CD4-positive, CD25-positive, alpha-beta regulatory T cell (primary cell): ENCODE measurements at regions not wholly inside any gene's neighbourhood (a gene's known extent, or its start where the extent isn't known, plus 50 kb on each side); places are given as distances from the start of the nearest gene placed in this dataset.

Experiments used
- ATAC-seq, 2 donors: fragments of 150-1000 bp; cut with Tn5 transposase; one replicate each; pipeline ENCODE4 v1.10.0; 2021; ENCODE audit warnings: low read depth in 2 of 2, moderate number of reproducible peaks in 2 of 2, moderate library complexity in 1 of 2
- DNase-seq, 3 donors: peaks; one replicate each; pipeline versions ENCODE4 v3.0.0 to v3.0.0-alpha.2; 2012 to 2022; ENCODE audit warnings: mixed read lengths in 1 of 3
- H3K27ac ChIP-seq: one replicate; pipeline ENCODE4 v1.7.0; 2013; ENCODE audit warnings: mild to moderate bottlenecking, low read length; ENCODE audit not compliant: insufficient read depth, poor library complexity, severe bottlenecking
- H3K27me3 ChIP-seq: one replicate; pipeline ENCODE4 v1.7.0; 2013; ENCODE audit warnings: low read length; ENCODE audit not compliant: control insufficient read depth, insufficient read depth
- H3K36me3 ChIP-seq: one replicate; pipeline ENCODE4 v1.7.0; 2013; ENCODE audit warnings: mild to moderate bottlenecking, low read length, moderate library complexity; ENCODE audit not compliant: control insufficient read depth, insufficient read depth
- H3K4me1 ChIP-seq: 2 replicates; pipeline ENCODE4 v1.7.0; 2013; ENCODE audit warnings: mild to moderate bottlenecking, low read length; ENCODE audit not compliant: insufficient read depth, control insufficient read depth, poor library complexity, severe bottlenecking
- H3K4me3 ChIP-seq: one replicate; pipeline ENCODE4 v1.7.0; 2013; ENCODE audit warnings: low read depth, mild to moderate bottlenecking, low read length, moderate library complexity
- H3K9me3 ChIP-seq, 2 experiments: 1 replicate in 1 of 2; 2 replicates in 1 of 2; pipeline ENCODE4 v1.7.0; 2013; ENCODE audit warnings: low read length in 2 of 2, mild to moderate bottlenecking in 1 of 2, moderate library complexity in 1 of 2; ENCODE audit not compliant: control insufficient read depth in 2 of 2
- H3K27ac Mint-ChIP-seq, 3 donors: one replicate each; pipeline ENCODE4 v1.8.0; 2020 to 2022; ENCODE audit warnings: mild to moderate bottlenecking in 3 of 3, mixed read lengths in 3 of 3, moderate library complexity in 2 of 3
- H3K27me3 Mint-ChIP-seq: one replicate; pipeline ENCODE4 v1.8.0; 2022; ENCODE audit warnings: mild to moderate bottlenecking, mixed read lengths
- H3K36me3 Mint-ChIP-seq: one replicate; pipeline ENCODE4 v1.8.0; 2020; ENCODE audit warnings: mixed read lengths
- H3K4me1 Mint-ChIP-seq, 4 donors: one replicate each; pipeline ENCODE4 v1.8.0; 2020 to 2022; ENCODE audit warnings: mixed read lengths in 4 of 4, mild to moderate bottlenecking in 1 of 4
- H3K4me3 Mint-ChIP-seq, 4 donors: one replicate each; pipeline ENCODE4 v1.8.0; 2020 to 2022; ENCODE audit warnings: mild to moderate bottlenecking in 4 of 4, mixed read lengths in 4 of 4, moderate library complexity in 3 of 4
- H3K9me3 Mint-ChIP-seq, 7 donors: one replicate each; pipeline ENCODE4 v1.8.0; 2020 to 2022; ENCODE audit warnings: mixed read lengths in 7 of 7, mild to moderate bottlenecking in 3 of 7, moderate library complexity in 2 of 7

- Histone ChIP-seq H3K27ac (no peak overlapping the region), H3K4me1 (no peaks in the 10 kb centered on the region), H3K36me3 (no peaks in the 10 kb centered on the region), H3K9me3 (no peaks in the 10 kb centered on the region), H3K27me3 (no peaks in the 10 kb centered on the region), H3K4me3 (no peak overlapping the region)
- DNase-seq (no peak), ATAC-seq (no peak)
- H3K36me3 Mint-ChIP-seq: no peaks in the 10 kb centered on the region
- no peak overlapping the region for H3K4me3 Mint-ChIP-seq
- H3K27me3 Mint-ChIP-seq: peaks cover 12% of the 10 kb centered on the region
- peaks cover 0 to 9% (median 1%) of the 10 kb centered on the region in 7 donors for H3K9me3 Mint-ChIP-seq
- no peak overlapping the region for H3K27ac Mint-ChIP-seq
- H3K4me1 Mint-ChIP-seq: no peaks in the 10 kb centered on the region
These were observed 51.2 kb upstream of the PRR23C start for GRCh38 chr3:139095803-139096466.

GRCh38 chr3:139096670-139097069 is 52.0 kb upstream of the PRR23C start:
- no peaks in the 10 kb centered on the region for H3K36me3 ChIP-seq
- no peaks in the 10 kb centered on the region for H3K9me3 ChIP-seq
- H3K9me3 Mint-ChIP-seq: peaks cover 0 to 9% (median 1%) of the 10 kb centered on the region in 7 donors
- ATAC-seq: no peak
- no peak for DNase-seq
- H3K4me1 Mint-ChIP-seq: no peaks in the 10 kb centered on the region
- no peak overlapping the region for H3K4me3 ChIP-seq
- no peak overlapping the region for H3K27ac Mint-ChIP-seq
- no peaks in the 10 kb centered on the region for H3K4me1 ChIP-seq
- no peak overlapping the region for H3K27ac ChIP-seq
- peaks cover 12% of the 10 kb centered on the region for H3K27me3 Mint-ChIP-seq
- no peaks in the 10 kb centered on the region for H3K36me3 Mint-ChIP-seq
- H3K27me3 ChIP-seq: no peaks in the 10 kb centered on the region
- H3K4me3 Mint-ChIP-seq: no peak overlapping the region

GRCh38 chr3:139098391-139098790 is 53.7 kb upstream of the PRR23C start:
- Mint-ChIP-seq H3K36me3 (no peaks in the 10 kb centered on the region), H3K4me3 (no peak overlapping the region), H3K4me1 (no peaks in the 10 kb centered on the region), H3K27ac (no peak overlapping the region), H3K9me3 (peaks cover 0 to 2% (median 0%) of the 10 kb centered on the region in 7 donors), H3K27me3 (peaks cover 17% of the 10 kb centered on the region)
- H3K27ac ChIP-seq: no peak overlapping the region
- no peaks in the 10 kb centered on the region for H3K9me3 ChIP-seq
- H3K36me3 ChIP-seq: no peaks in the 10 kb centered on the region
- DNase-seq (no peak), ATAC-seq (no peak)
- no peaks in the 10 kb centered on the region for H3K27me3 ChIP-seq
- no peak overlapping the region for H3K4me3 ChIP-seq
- no peaks in the 10 kb centered on the region for H3K4me1 ChIP-seq

- H3K4me3 ChIP-seq: no peak overlapping the region
- Mint-ChIP-seq H3K27me3 (peaks cover 17% of the 10 kb centered on the region), H3K27ac (no peak overlapping the region), H3K9me3 (peaks cover 0 to 2% (median 0%) of the 10 kb centered on the region in 7 donors), H3K36me3 (no peaks in the 10 kb centered on the region), H3K4me3 (no peak overlapping the region), H3K4me1 (no peaks in the 10 kb centered on the region)
- ATAC-seq (no peak), DNase-seq (no peak)
- no peak overlapping the region for H3K27ac ChIP-seq
- H3K9me3 ChIP-seq: no peaks in the 10 kb centered on the region
- no peaks in the 10 kb centered on the region for H3K36me3 ChIP-seq
- no peaks in the 10 kb centered on the region for H3K4me1 ChIP-seq
- H3K27me3 ChIP-seq: no peaks in the 10 kb centered on the region
These were observed 55.5 kb upstream of the PRR23C start for GRCh38 chr3:139099968-139100817.

- no peaks in the 10 kb centered on the region for H3K36me3 Mint-ChIP-seq
- peaks cover 0 to 2% (median 0%) of the 10 kb centered on the region in 7 donors for H3K9me3 Mint-ChIP-seq
- no peak for ATAC-seq
- no peaks in the 10 kb centered on the region for H3K4me1 Mint-ChIP-seq
- no peak overlapping the region for H3K4me3 ChIP-seq
- no peaks in the 10 kb centered on the region for H3K27me3 ChIP-seq
- H3K9me3 ChIP-seq: no peaks in the 10 kb centered on the region
- no peak overlapping the region for H3K27ac Mint-ChIP-seq
- peaks cover 19% of the 10 kb centered on the region for H3K27me3 Mint-ChIP-seq
- no peaks in the 10 kb centered on the region for H3K4me1 ChIP-seq
- DNase-seq: no peak
- H3K27ac ChIP-seq: no peak overlapping the region
- no peaks in the 10 kb centered on the region for H3K36me3 ChIP-seq
- no peak overlapping the region for H3K4me3 Mint-ChIP-seq
These were observed 56.1 kb upstream of the PRR23C start for GRCh38 chr3:139100821-139101220.

- no peaks in the 10 kb centered on the region for H3K9me3 ChIP-seq
- Mint-ChIP-seq H3K27me3 (peaks cover 24% of the 10 kb centered on the region), H3K4me3 (no peak overlapping the region), H3K27ac (no peak overlapping the region), H3K9me3 (peaks cover 0 to 2% (median 0%) of the 10 kb centered on the region in 7 donors), H3K4me1 (no peaks in the 10 kb centered on the region), H3K36me3 (no peaks in the 10 kb centered on the region)
- no peak for DNase-seq
- no peak for ATAC-seq
- no peaks in the 10 kb centered on the region for H3K36me3 ChIP-seq
- no peak overlapping the region for H3K4me3 ChIP-seq
- no peak overlapping the region for H3K27ac ChIP-seq
- no peaks in the 10 kb centered on the region for H3K4me1 ChIP-seq
- no peaks in the 10 kb centered on the region for H3K27me3 ChIP-seq
These were observed 56.7 kb upstream of the PRR23C start for GRCh38 chr3:139101396-139101795.

GRCh38 chr3:139103484-139103883 is 58.8 kb upstream of the PRR23C start:
- Mint-ChIP-seq H3K27me3 (peaks cover 25% of the 10 kb centered on the region), H3K4me3 (no peak overlapping the region), H3K36me3 (no peaks in the 10 kb centered on the region), H3K9me3 (peaks cover 0 to 2% (median 0%) of the 10 kb centered on the region in 7 donors), H3K4me1 (no peaks in the 10 kb centered on the region), H3K27ac (no peak overlapping the region)
- DNase-seq (no peak), ATAC-seq (no peak)
- Histone ChIP-seq H3K4me1 (no peaks in the 10 kb centered on the region), H3K4me3 (no peak overlapping the region), H3K27me3 (no peaks in the 10 kb centered on the region), H3K9me3 (no peaks in the 10 kb centered on the region), H3K36me3 (no peaks in the 10 kb centered on the region), H3K27ac (no peak overlapping the region)
